Stomach smooth muscle (tissue), 2 donors: ENCODE measurements at regions not wholly inside any gene's neighbourhood (a gene's known extent, or its start where the extent isn't known, plus 50 kb on each side); places are given as distances from the start of the nearest gene placed in this dataset.

Experiments used
- H3K27ac ChIP-seq: one replicate; pipeline ENCODE4 v1.7.0; 2013; ENCODE audit warnings: mild to moderate bottlenecking, low read length, inconsistent platforms
- H3K27me3 ChIP-seq, 2 donors: one replicate each; pipeline ENCODE4 v1.7.0; 2013; ENCODE audit warnings: low read length in 2 of 2; ENCODE audit not compliant: insufficient read depth in 2 of 2, control insufficient read depth in 1 of 2
- H3K36me3 ChIP-seq, 2 donors: one replicate each; pipeline ENCODE4 v1.7.0; 2013; ENCODE audit warnings: low read length in 2 of 2; ENCODE audit not compliant: control insufficient read depth in 2 of 2, insufficient read depth in 2 of 2
- H3K4me1 ChIP-seq: one replicate; pipeline ENCODE4 v1.7.0; 2013; ENCODE audit warnings: low read length; ENCODE audit not compliant: control insufficient read depth, insufficient read depth
- H3K4me3 ChIP-seq, 2 donors: one replicate each; pipeline ENCODE4 v1.7.0; 2013; ENCODE audit warnings: low read length in 2 of 2
- H3K9ac ChIP-seq, 2 donors: one replicate each; pipeline ENCODE4 v1.7.0; 2013; ENCODE audit warnings: low read length in 2 of 2, mild to moderate bottlenecking in 1 of 2
- H3K9me3 ChIP-seq, 2 donors: one replicate each; pipeline ENCODE4 v1.7.0; 2013; ENCODE audit warnings: low read length in 2 of 2; ENCODE audit not compliant: control insufficient read depth in 2 of 2
- donor health status: healthy.
- donor health status: Pancreatic carcinoma.

DNA sequence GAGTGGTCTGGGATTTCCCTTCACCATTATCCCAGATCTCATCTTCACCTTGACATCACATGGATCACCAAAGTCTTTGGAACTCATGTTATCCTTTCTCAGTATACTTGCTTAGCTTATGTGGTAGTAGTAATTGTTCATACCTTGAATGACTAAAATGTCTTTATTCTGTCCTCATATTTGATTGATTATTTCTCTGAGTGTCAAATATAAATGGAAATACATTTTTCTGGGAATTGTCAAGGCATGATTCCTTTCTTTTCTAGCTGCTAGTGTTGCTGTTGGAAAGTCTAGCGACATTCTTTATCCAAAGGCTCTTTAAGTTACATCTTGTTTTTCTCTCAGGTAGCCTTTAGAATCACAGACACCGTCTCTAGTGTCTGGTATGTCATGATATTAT lies 334.4 kb downstream of the CMPK2 start:
- no peak overlapping the region for H3K4me3 ChIP-seq
- no peak overlapping the region for H3K27ac ChIP-seq
- no peak overlapping the region for H3K9ac ChIP-seq

DNA sequence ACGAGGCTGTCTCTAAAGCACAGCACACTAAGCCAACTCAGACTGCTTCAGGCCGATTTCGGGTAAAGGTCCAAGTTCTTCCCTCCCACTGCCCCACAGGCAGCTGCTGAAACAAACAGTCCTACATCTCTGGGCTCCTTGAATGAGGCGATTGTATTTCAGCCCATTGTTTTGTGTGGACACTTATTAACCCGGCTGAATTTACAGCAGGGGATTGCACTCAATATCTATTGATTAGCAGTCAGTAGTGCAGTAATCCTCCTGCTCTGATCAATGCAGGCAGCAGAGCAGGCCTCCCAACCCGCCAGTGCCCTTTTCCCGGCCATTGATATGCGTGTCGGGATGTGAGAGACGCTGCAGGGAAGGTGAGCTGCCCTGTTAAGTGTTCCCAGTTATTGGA lies 330.1 kb downstream of the CMPK2 start:
- no peaks in the 10 kb centered on the region for H3K9me3 ChIP-seq

More for the DNA sequence above, 334.4 kb downstream of the CMPK2 start:
- no peaks in the 10 kb centered on the region for H3K9me3 ChIP-seq
- no peaks in the 10 kb centered on the region for H3K27me3 ChIP-seq
- no peaks in the 10 kb centered on the region for H3K4me1 ChIP-seq
- no peaks in the 10 kb centered on the region for H3K36me3 ChIP-seq

DNA sequence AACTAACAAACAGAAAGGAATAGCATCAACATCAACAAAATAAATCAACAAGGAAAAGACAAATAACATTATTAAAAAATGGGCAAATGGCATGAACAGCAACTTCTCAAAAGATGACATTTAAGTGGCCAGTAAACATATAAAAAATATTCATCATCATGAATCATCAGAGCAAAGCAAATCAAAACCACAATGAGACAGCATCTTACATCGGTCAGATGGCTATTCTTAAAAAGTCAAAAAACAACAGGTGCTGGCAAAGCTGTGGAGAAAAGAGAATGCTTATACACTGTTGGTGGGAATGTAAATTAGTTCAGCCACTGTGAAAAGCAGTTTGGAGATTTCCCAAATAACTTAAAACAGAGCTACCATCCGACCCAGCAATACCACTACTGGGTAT lies 327.1 kb downstream of the CMPK2 start:
- Histone ChIP-seq H3K4me1 (no peaks in the 10 kb centered on the region), H3K4me3 (no peak overlapping the region), H3K27me3 (no peaks in the 10 kb centered on the region), H3K36me3 (no peaks in the 10 kb centered on the region), H3K9me3 (no peaks in the 10 kb centered on the region), H3K9ac (no peak overlapping the region), H3K27ac (no peak overlapping the region)

More for the DNA sequence above, 330.1 kb downstream of the CMPK2 start:
- Histone ChIP-seq H3K4me1 (no peaks in the 10 kb centered on the region), H3K27ac (no peak overlapping the region), H3K9ac (no peak overlapping the region), H3K4me3 (no peak overlapping the region), H3K27me3 (no peaks in the 10 kb centered on the region), H3K36me3 (no peaks in the 10 kb centered on the region)

DNA sequence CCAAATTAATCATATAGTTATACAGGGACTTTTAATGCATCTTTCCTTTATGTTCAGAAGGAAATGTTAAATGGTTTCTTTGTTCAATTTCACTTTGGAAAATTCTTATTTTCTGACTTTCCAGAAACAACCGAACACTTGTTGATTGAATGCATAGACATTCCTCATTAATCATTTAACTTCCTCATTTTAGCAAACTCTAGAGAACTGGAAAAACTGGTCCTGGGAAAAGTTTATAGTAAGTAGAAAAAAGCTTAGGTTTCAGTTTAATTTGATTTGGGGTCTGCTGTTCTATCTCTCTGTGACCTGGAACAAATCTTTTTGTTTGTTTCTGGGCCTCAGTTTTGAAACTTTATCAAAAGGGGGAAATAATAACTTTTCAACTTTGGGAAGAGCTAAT lies 320.4 kb downstream of the CMPK2 start:
- Histone ChIP-seq H3K36me3 (no peaks in the 10 kb centered on the region), H3K9me3 (no peaks in the 10 kb centered on the region), H3K27ac (no peak overlapping the region), H3K4me3 (no peak overlapping the region), H3K4me1 (no peaks in the 10 kb centered on the region), H3K27me3 (no peaks in the 10 kb centered on the region), H3K9ac (no peak overlapping the region)

DNA sequence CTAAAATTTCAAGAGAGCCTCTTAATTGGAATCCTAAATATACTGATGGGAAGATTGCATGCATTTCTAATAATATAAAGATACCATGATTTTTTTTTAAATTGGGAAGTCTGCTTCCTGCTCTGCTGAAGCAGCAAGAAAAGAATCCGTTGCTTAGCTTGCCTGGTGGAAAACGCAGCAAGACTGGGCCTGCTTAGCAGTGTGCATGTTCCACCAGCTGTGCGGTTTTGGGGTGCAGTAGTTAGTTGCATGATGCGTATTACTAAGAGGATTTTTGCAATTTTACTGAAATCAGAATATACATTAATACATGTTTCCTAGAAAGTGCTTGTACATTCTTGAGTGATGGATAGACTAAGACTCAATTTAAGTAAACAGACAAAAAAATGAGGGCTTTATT lies 319.9 kb downstream of the CMPK2 start:
- no peak overlapping the region for H3K9ac ChIP-seq
- H3K4me3 ChIP-seq, result no peak overlapping the region
- H3K9me3 ChIP-seq, result no peaks in the 10 kb centered on the region
- no peaks in the 10 kb centered on the region for H3K27me3 ChIP-seq
- no peak overlapping the region for H3K27ac ChIP-seq
- H3K4me1 ChIP-seq, result no peaks in the 10 kb centered on the region
- no peaks in the 10 kb centered on the region for H3K36me3 ChIP-seq

DNA sequence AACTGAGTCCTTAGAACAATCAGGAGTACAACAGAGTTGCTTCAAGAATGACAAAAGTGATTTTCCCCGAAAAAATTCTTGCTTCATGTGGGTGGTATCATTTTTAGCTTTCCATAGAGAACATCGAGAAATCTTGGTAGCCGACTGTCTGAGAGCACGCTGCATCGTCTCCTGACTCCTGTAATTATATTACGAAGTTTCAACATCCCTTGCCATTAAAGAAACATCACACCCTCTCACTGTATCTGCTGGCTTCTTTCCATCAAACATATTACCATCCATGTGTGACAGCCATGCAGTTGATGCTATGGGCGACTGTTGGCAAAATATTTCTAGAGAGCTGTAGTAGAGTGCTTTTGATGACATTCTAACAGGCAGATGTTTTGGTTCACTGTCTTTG lies 311.2 kb downstream of the CMPK2 start:
- no peaks in the 10 kb centered on the region for H3K27me3 ChIP-seq
- H3K9ac ChIP-seq, result no peak overlapping the region
- H3K9me3 ChIP-seq, result no peaks in the 10 kb centered on the region
- no peak overlapping the region for H3K27ac ChIP-seq
- H3K4me3 ChIP-seq, result no peak overlapping the region
- no peaks in the 10 kb centered on the region for H3K4me1 ChIP-seq
- no peaks in the 10 kb centered on the region for H3K36me3 ChIP-seq

DNA sequence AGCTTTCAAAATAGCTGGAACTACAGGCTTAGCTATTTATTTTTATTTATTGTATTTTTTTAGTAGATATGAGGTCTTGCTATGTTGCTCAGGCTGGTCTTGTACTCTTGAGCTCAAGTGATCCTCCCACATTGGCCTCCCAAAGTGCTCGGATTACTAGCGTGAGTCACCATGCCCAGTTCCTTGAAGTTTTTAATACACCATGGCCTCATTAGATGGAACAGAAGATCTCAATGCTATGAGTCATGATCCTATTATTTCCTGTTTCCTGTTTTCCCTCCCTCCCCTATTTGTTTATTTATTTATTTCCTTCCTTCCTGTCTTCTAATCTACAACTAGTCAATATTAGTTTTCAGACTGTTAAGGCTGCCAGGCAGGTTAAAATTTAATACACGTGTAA lies 309.0 kb downstream of the CMPK2 start:
- Histone ChIP-seq H3K27ac (no peak overlapping the region), H3K36me3 (no peaks in the 10 kb centered on the region), H3K9me3 (no peaks in the 10 kb centered on the region), H3K9ac (no peak overlapping the region), H3K27me3 (no peaks in the 10 kb centered on the region), H3K4me3 (no peak overlapping the region), H3K4me1 (no peaks in the 10 kb centered on the region)

DNA sequence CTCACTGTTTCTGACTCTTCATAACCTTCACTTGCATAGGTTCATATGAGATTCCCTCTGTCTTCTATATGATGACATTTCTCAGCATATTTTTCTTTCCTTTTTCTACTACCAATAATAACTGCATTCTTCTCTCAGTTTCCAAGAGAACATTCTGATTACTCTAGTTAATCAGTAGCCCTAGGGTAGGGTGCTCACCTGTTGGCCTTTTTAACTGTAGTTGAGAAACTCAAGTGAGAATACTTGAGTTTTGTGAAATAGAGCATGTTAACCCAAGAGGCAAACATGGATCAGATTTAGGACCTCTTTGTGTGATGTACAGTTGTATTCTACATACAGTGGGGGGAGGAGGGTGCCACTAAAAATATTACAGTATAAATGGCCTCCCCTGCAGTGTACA lies 308.0 kb downstream of the CMPK2 start:
- H3K27ac ChIP-seq, result no peak overlapping the region
- H3K4me3 ChIP-seq, result no peak overlapping the region
- no peak overlapping the region for H3K9ac ChIP-seq
- no peaks in the 10 kb centered on the region for H3K4me1 ChIP-seq
- no peaks in the 10 kb centered on the region for H3K36me3 ChIP-seq
- no peaks in the 10 kb centered on the region for H3K27me3 ChIP-seq
- H3K9me3 ChIP-seq, result no peaks in the 10 kb centered on the region

DNA sequence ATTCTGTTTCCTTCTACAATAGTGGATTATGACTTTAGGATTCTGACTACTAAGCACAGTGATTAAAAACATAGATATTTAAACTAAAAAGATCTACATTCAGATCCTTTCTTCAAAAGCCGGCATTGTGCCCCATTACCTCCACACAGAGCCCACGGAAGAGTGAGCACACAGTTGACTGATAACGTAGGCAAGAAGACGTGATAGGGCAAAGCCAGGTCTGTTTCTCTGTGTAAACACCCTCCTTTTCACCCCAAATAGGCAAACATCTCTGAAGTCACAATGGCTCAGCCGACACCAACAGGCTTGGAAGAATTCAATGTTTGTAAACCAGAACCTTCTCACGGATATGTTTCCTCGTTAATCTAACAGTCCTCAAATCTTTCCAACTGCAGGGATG lies 302.9 kb downstream of the CMPK2 start:
- Histone ChIP-seq H3K27me3 (no peaks in the 10 kb centered on the region), H3K9ac (no peak overlapping the region), H3K4me1 (no peaks in the 10 kb centered on the region), H3K27ac (no peak overlapping the region), H3K9me3 (no peaks in the 10 kb centered on the region), H3K36me3 (no peaks in the 10 kb centered on the region), H3K4me3 (no peak overlapping the region)

DNA sequence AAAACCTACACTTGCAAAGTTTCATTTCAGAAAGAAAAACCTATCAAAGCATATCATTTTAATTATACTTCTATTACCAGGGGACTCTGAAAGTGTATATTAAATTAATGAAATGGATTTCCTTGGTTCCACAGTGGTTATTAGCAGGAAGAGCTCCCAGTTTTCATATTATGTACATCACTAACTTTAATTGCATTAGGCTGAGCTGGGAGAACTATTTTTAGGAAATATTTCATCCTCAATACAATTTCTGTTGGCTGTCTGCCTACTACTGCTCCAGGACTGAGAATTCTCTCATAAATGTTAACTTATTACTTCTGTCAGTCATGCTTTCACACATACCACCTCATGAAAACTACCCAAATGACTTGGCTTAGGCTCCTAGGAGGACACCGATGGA lies 301.4 kb downstream of the CMPK2 start:
- no peak overlapping the region for H3K4me3 ChIP-seq
- H3K27ac ChIP-seq, result no peak overlapping the region
- no peaks in the 10 kb centered on the region for H3K9me3 ChIP-seq
- no peaks in the 10 kb centered on the region for H3K36me3 ChIP-seq
- no peaks in the 10 kb centered on the region for H3K4me1 ChIP-seq
- no peak overlapping the region for H3K9ac ChIP-seq
- no peaks in the 10 kb centered on the region for H3K27me3 ChIP-seq

DNA sequence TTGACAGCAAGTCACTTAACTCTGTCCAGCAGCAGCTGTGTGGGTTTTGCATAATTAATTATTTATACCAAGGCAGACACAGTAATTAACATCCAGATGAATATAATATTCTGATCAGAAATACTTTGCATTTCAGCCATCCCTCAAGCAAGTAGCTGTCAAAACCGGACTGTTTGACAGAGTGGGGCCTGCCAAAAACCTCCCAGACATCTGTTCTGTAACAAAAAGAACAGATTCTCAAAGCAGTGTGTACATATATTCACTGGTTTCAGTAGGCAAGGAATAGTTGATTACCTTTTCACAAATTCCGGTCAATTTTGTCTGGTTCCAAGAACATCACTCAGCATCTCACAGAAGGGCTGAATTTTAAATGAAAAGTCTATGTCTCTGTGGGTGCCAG lies 291.6 kb downstream of the CMPK2 start:
- H3K4me3 ChIP-seq, result no peak overlapping the region
- no peaks in the 10 kb centered on the region for H3K4me1 ChIP-seq
- no peak overlapping the region for H3K27ac ChIP-seq
- no peaks in the 10 kb centered on the region for H3K9me3 ChIP-seq
- H3K36me3 ChIP-seq, result no peaks in the 10 kb centered on the region
- no peak overlapping the region for H3K9ac ChIP-seq
- H3K27me3 ChIP-seq, result no peaks in the 10 kb centered on the region

DNA sequence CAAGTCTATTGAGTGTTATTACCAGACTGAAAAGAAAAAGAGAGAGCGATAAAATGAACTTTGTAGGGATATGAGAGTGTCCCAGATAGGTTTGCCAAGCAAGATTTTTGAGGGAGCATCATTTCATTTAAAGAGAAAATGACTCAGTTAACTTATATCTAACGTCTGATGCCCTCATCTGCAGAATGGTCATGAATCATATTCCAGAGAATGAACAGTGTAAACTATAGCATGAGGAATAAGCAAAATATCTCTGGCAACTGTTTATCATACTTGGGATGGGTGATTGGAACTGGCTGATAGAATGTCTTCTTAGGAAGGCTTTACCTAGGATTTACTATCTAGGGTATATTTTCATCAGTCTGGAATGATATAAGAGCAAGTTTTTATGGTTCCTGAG lies 289.4 kb downstream of the CMPK2 start:
- no peak overlapping the region for H3K9ac ChIP-seq

More for the DNA sequence above, 289.4 kb downstream of the CMPK2 start:
- no peak overlapping the region for H3K4me3 ChIP-seq
- no peak overlapping the region for H3K27ac ChIP-seq
- no peaks in the 10 kb centered on the region for H3K9me3 ChIP-seq
- no peaks in the 10 kb centered on the region for H3K4me1 ChIP-seq
- H3K27me3 ChIP-seq, result no peaks in the 10 kb centered on the region
- H3K36me3 ChIP-seq, result no peaks in the 10 kb centered on the region
